SK-N-SH (cell line): ENCODE measurements at regions not wholly inside any gene's neighbourhood (a gene's known extent, or its start where the extent isn't known, plus 50 kb on each side); places are given as distances from the start of the nearest gene placed in this dataset.

Experiments
- CTCF ChIA-PET: fragments of 300-600, 350-600 bp; formaldehyde crosslinking; extraction: SDS; loops from one replicate; lab custom pipeline; 2021; lab: Yijun Ruan, JAX
- POLR2A ChIA-PET: fragments of 350-600 bp; sonication (Branson Sonifier 250); formaldehyde crosslinking; extraction: SDS; loops from one replicate; lab custom pipeline; 2020; ENCODE audit warnings: antibody characterized with exemption, inconsistent platforms; lab: Yijun Ruan, JAX
- DNase-seq: peaks from one replicate; pipeline ENCODE4 v3.0.0; 2012
- H2AFZ ChIP-seq: fragments of 200-600 bp; sonication (generic); 2 replicates; pipeline ENCODE4 v1.8.1; 2016; ENCODE audit warnings: antibody characterized with exemption, mild to moderate bottlenecking, low read depth
- H3F3A ChIP-seq: fragments of 200-600 bp; sonication (generic); replicated peaks from 2 replicates; pipeline ENCODE3; 2016; ENCODE audit warnings: antibody characterized with exemption, mild to moderate bottlenecking; ENCODE audit not compliant: insufficient read depth
- H3K27ac ChIP-seq, 2 experiments: fragments of 200-500 bp in 1 of 2; fragments of 200-600 bp in 1 of 2; sonication (Bioruptor generic) in 1 of 2; sonication (generic), shearing (Covaris generic) in 1 of 2; 2 replicates each; pipeline versions ENCODE4 v1.5.1 to v1.6.1; 2014 to 2016; ENCODE audit warnings: low read depth in 2 of 2, inconsistent platforms in 1 of 2, low read length in 1 of 2, mild to moderate bottlenecking in 1 of 2, mixed read lengths in 1 of 2
- H3K27me3 ChIP-seq: fragments of 200-600 bp; sonication (generic), shearing (Covaris generic); 2 replicates; pipeline ENCODE4 v1.6.1; 2016; ENCODE audit warnings: mixed run types; ENCODE audit not compliant: insufficient read depth
- H3K36me3 ChIP-seq, 2 experiments: fragments of 200-500 bp in 1 of 2; fragments of 200-600 bp in 1 of 2; sonication (Bioruptor generic) in 1 of 2; sonication (generic) in 1 of 2; replicated peaks in 1 of 2; 2 replicates each; pipeline versions ENCODE3 to v1.5.1; 2014 to 2016; ENCODE audit warnings: low read length in 1 of 2, mild to moderate bottlenecking in 1 of 2; ENCODE audit not compliant: insufficient read depth in 2 of 2, control insufficient read depth in 1 of 2
- H3K4me1 ChIP-seq, 2 experiments: fragments of 200-500 bp in 1 of 2; fragments of 200-600 bp in 1 of 2; sonication (Bioruptor generic) in 1 of 2; sonication (generic), shearing (Covaris generic) in 1 of 2; 2 replicates each; pipeline versions ENCODE4 v1.5.1 to v1.6.1; 2014 to 2016; ENCODE audit warnings: low read depth in 1 of 2, low read length in 1 of 2, mixed run types in 1 of 2; ENCODE audit not compliant: insufficient read depth in 2 of 2, control insufficient read depth in 1 of 2
- H3K4me2 ChIP-seq: fragments of 200-600 bp; sonication (generic), shearing (Covaris generic); 2 replicates; pipeline ENCODE4 v1.6.1; 2017; ENCODE audit warnings: mixed run types
- H3K4me3 ChIP-seq, 2 experiments: fragments of 200-500 bp in 1 of 2; fragments of 200-600 bp in 1 of 2; sonication (Bioruptor generic) in 1 of 2; sonication (generic), shearing (Covaris generic) in 1 of 2; 2 replicates each; pipeline versions ENCODE4 v1.5.1 to v1.8.1; 2014 to 2016; ENCODE audit warnings: low read depth in 2 of 2, inconsistent platforms in 1 of 2, low read length in 1 of 2, mild to moderate bottlenecking in 1 of 2, mixed read lengths in 1 of 2, moderate library complexity in 1 of 2
- H3K79me2 ChIP-seq: fragments of 200-600 bp; sonication (generic); 2 replicates; pipeline ENCODE4 v1.8.1; 2017; ENCODE audit warnings: mild to moderate bottlenecking; ENCODE audit not compliant: insufficient read depth
- H3K9ac ChIP-seq: fragments of 200-600 bp; sonication (generic); 2 replicates; pipeline ENCODE4 v1.6.1; 2017; ENCODE audit warnings: mixed run types
- H3K9me2 ChIP-seq: fragments of 200-600 bp; sonication (generic); 2 replicates; pipeline ENCODE4 v1.6.1; 2017; ENCODE audit warnings: mixed run types
- H3K9me3 ChIP-seq: fragments of 200-600 bp; sonication (generic); 2 replicates; pipeline ENCODE4 v1.6.1; 2017; ENCODE audit warnings: mixed run types, mild to moderate bottlenecking, moderate library complexity
- H4K20me1 ChIP-seq: fragments of 200-600 bp; sonication (generic); 2 replicates; pipeline ENCODE4 v1.6.1; 2017; ENCODE audit warnings: mild to moderate bottlenecking, mixed run types; ENCODE audit not compliant: insufficient read depth
- CHD2 ChIP-seq: fragments of 150-350 bp; IDR thresholded peaks from 2 replicates; pipeline ENCODE4 v1.6.1; 2018; ENCODE audit warnings: low read length; ENCODE audit not compliant: partially characterized antibody
- EP300 ChIP-seq, 2 experiments: IDR thresholded peaks; 2 replicates each; pipeline versions ENCODE4 v1.4.0 to v1.6.1; 2012; ENCODE audit warnings: borderline replicate concordance in 1 of 2, low read depth in 1 of 2, low read length in 1 of 2
- EZH2phosphoT487 ChIP-seq: fragments of 200-600 bp; sonication (generic); IDR thresholded peaks from 2 replicates; pipeline ENCODE4 v1.6.1; 2017; ENCODE audit warnings: low read depth, mixed run types, mild to moderate bottlenecking, antibody characterized with exemption, moderate library complexity, borderline replicate concordance
- FOXJ3 ChIP-seq: sonication (generic); formaldehyde crosslinking; IDR thresholded peaks from 2 replicates; pipeline ENCODE4 v1.5.1; 2020; ENCODE audit warnings: mild to moderate bottlenecking, missing genetic modification reagents
- GATA2 ChIP-seq: sonication (generic); formaldehyde crosslinking; IDR thresholded peaks from 2 replicates; pipeline ENCODE4 v1.5.0; 2020; ENCODE audit warnings: mild to moderate bottlenecking, missing genetic modification reagents
- IRF3 ChIP-seq: fragments of 150-350 bp; IDR thresholded peaks from 2 replicates; pipeline ENCODE4 v1.6.1; 2016; ENCODE audit warnings: mild to moderate bottlenecking, low read depth, low read length
- MXI1 ChIP-seq: IDR thresholded peaks from 2 replicates; pipeline ENCODE4 v1.6.1; 2012; ENCODE audit warnings: mild to moderate bottlenecking, low read depth, low read length, improper control_type of control experiment
- NFIC ChIP-seq: IDR thresholded peaks from 2 replicates; pipeline ENCODE4 v1.4.0; 2012; ENCODE audit warnings: borderline replicate concordance
- PBX3 ChIP-seq: IDR thresholded peaks from 2 replicates; pipeline ENCODE4; 2012
- RAD21 ChIP-seq: IDR thresholded peaks from 2 replicates; pipeline ENCODE4 v1.6.1; 2012; ENCODE audit warnings: mild to moderate bottlenecking, low read length
- RCOR1 ChIP-seq: fragments of 150-350 bp; IDR thresholded peaks from 2 replicates; pipeline ENCODE4 v1.6.1; 2017; ENCODE audit warnings: antibody characterized with exemption, low read length
- RFX5 ChIP-seq: IDR thresholded peaks from 2 replicates; pipeline ENCODE4 v1.6.1; 2012; ENCODE audit warnings: mild to moderate bottlenecking, improper control_type of control experiment, low read length
- RXRA ChIP-seq: IDR thresholded peaks from 2 replicates; pipeline ENCODE4 v1.4.0; 2012; ENCODE audit warnings: low read depth, mild to moderate bottlenecking, borderline replicate concordance
- TAF1 ChIP-seq: IDR thresholded peaks from 2 replicates; pipeline ENCODE4 v1.6.1; 2012; ENCODE audit warnings: low read depth, mild to moderate bottlenecking, low read length, moderate library complexity, borderline replicate concordance
- TCF12 ChIP-seq: IDR thresholded peaks from 2 replicates; pipeline ENCODE4 v1.4.0; 2012
- TEAD4 ChIP-seq: IDR thresholded peaks from 2 replicates; pipeline ENCODE4 v1.4.0; 2012; ENCODE audit warnings: mild to moderate bottlenecking, borderline replicate concordance; ENCODE audit not compliant: insufficient read depth
- YY1 ChIP-seq: IDR thresholded peaks from 2 replicates; pipeline ENCODE4 v1.4.0; 2012; ENCODE audit warnings: low read depth, mild to moderate bottlenecking
- WGBS: methylation state at CpG from one replicate; pipeline ENCODE4 v1.1.6; 2017; ENCODE audit warnings: low lambda C conversion rate; 5-methylcytosine and 5-hydroxymethylcytosine counted together
- TF ChIP-seq, protein P1 (sequence below): IDR thresholded peaks from 2 replicates; pipeline ENCODE4 v1.4.0; 2012; ENCODE audit warnings: low read depth, borderline replicate concordance

GRCh38 chr6:153538491-153538890 lies 407.4 kb upstream of the RGS17 start:
- H3K4me1 ChIP-seq: peaks cover 0 to 17% of the 10 kb centered on the region in 2 experiments; a peak in 3 of 4 replicates
- POLR2A ChIA-PET: no interaction called here
- CTCF ChIA-PET: interaction anchor here (0.6 to 0.7 kb wide), 3 partner anchors 303 to 555 kb away, joined by 3 read pairs; no protein-coding TSS in a partner anchor
- H3K27ac ChIP-seq: peak overlapping the region in 1 of 2 experiments; percentile 91; a peak in 2 of 4 replicates
- no peaks in the 10 kb centered on the region for H3F3A ChIP-seq
- H3K36me3 ChIP-seq: no peaks in the 10 kb centered on the region
- H3K9me3 ChIP-seq: no peaks in the 10 kb centered on the region
- TF ChIP-seq PBX3: no peak
- no peak for TF ChIP-seq RXRA
- TF ChIP-seq YY1: no peak
- TF ChIP-seq TAF1: no peak
- TF ChIP-seq, protein P1, sequence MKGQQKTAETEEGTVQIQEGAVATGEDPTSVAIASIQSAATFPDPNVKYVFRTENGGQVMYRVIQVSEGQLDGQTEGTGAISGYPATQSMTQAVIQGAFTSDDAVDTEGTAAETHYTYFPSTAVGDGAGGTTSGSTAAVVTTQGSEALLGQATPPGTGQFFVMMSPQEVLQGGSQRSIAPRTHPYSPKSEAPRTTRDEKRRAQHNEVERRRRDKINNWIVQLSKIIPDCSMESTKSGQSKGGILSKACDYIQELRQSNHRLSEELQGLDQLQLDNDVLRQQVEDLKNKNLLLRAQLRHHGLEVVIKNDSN: no peak
- TF ChIP-seq CHD2: peak; percentile 62
- TF ChIP-seq TEAD4: peak; percentile 72; the same call in 1 of the 2 replicates
- peak; percentile 63; the same call in 1 of the 2 replicates for TF ChIP-seq RCOR1
- TF ChIP-seq GATA2 (CRISPR knock-in tag): peak; percentile 74
- no peak for TF ChIP-seq NFIC
- TF ChIP-seq FOXJ3 (CRISPR knock-in tag): peak; percentile 20; the same call in 1 of the 2 replicates
- TF ChIP-seq RAD21: no peak
- peak; percentile 23; the same call in 1 of the 2 replicates for TF ChIP-seq MXI1
- TF ChIP-seq EZH2phosphoT487: no peak
- 0 out of 2 replicates have a peak, but pooled peaks have one; percentile 10 for TF ChIP-seq TCF12
- peak in 1 of 2 experiments; percentile 96; a peak in 2 of 4 replicates for TF ChIP-seq EP300 (IDR thresholded peaks at IDR 0.05; ENCODE audit: borderline replicate concordance in 1 of 2, low read depth in 1 of 2, low read length in 1 of 2)
- no peak overlapping the region for H3K4me3 ChIP-seq
- peak; percentile 20 for DNase-seq
- H3K9me2 ChIP-seq: no peaks in the 10 kb centered on the region
- no peaks in the 10 kb centered on the region for H4K20me1 ChIP-seq
- H3K79me2 ChIP-seq: no peaks in the 10 kb centered on the region
- H3K4me2 ChIP-seq: no peak overlapping the region
- no peak overlapping the region for H2AFZ ChIP-seq
- 9% methylated on average over 1 of the region's 1 CpG for WGBS
- H3K27me3 ChIP-seq: no peaks in the 10 kb centered on the region
- no peak overlapping the region for H3K9ac ChIP-seq

- H3K4me3 ChIP-seq: no peak overlapping the region
- no peaks in the 10 kb centered on the region for H3K9me2 ChIP-seq
- no peaks in the 10 kb centered on the region for H3K79me2 ChIP-seq
- DNase-seq: no peak
- 38% methylated on average over 1 of the region's 1 CpG for WGBS
- POLR2A ChIA-PET: no interaction called here
- H4K20me1 ChIP-seq: no peaks in the 10 kb centered on the region
- H3K9me3 ChIP-seq: no peaks in the 10 kb centered on the region
- no peaks in the 10 kb centered on the region for H3K27me3 ChIP-seq
- H3K9ac ChIP-seq: no peak overlapping the region
- H3K27ac ChIP-seq: peak overlapping the region; percentile 30 to 91; a peak in 2 of 4 replicates
- peaks cover 0 to 17% of the 10 kb centered on the region in 2 experiments; a peak in 3 of 4 replicates for H3K4me1 ChIP-seq
- H3K36me3 ChIP-seq: no peaks in the 10 kb centered on the region
- no peaks in the 10 kb centered on the region for H3F3A ChIP-seq
- H3K4me2 ChIP-seq: no peak overlapping the region
- H2AFZ ChIP-seq: no peak overlapping the region
- CTCF ChIA-PET: no interaction called here
- TF ChIP-seq, protein P1: no peak
- TF ChIP-seq PBX3 (peak; percentile 73), RFX5 (no peak), YY1 (no peak), TEAD4 (no peak), IRF3 (no peak)
These were observed 406.3 kb upstream of the RGS17 start for GRCh38 chr6:153537422-153537821.
